ENCODE measurements at regions not wholly inside any gene's neighbourhood (a gene's known extent, or its start where the extent isn't known, plus 50 kb on each side); places are given as distances from the start of the nearest gene placed in this dataset.

DNA sequence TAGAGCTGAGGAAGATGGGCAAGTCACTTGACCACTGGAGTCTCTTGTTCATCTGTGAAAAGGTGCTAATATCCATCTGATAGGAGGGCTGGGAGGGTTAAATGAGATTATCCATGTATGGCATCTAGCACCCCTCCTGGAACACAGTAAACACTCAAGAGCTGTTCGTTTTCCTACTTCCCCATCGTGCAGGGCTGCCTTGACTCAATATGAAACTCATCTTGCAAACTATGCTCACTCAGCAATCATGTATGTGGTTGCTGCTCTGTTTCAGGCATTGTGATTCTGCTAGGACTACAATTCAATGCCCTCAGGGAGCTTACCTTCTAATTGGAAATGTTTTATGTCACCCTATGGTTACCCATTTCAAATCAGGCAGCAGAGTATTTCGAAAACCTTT lies 395.6 kb downstream of the BCAT1 start:
- TF ChIP-seq, protein P1, sequence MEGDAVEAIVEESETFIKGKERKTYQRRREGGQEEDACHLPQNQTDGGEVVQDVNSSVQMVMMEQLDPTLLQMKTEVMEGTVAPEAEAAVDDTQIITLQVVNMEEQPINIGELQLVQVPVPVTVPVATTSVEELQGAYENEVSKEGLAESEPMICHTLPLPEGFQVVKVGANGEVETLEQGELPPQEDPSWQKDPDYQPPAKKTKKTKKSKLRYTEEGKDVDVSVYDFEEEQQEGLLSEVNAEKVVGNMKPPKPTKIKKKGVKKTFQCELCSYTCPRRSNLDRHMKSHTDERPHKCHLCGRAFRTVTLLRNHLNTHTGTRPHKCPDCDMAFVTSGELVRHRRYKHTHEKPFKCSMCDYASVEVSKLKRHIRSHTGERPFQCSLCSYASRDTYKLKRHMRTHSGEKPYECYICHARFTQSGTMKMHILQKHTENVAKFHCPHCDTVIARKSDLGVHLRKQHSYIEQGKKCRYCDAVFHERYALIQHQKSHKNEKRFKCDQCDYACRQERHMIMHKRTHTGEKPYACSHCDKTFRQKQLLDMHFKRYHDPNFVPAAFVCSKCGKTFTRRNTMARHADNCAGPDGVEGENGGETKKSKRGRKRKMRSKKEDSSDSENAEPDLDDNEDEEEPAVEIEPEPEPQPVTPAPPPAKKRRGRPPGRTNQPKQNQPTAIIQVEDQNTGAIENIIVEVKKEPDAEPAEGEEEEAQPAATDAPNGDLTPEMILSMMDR (IDR thresholded peaks at IDR 0.05), result no peak
- no peak for TF ChIP-seq POLR2A (IDR thresholded peaks at IDR 0.05)

Data from stomach (tissue), 4 donors.